GM21723 (cell line): ENCODE measurements at regions not wholly inside any gene's neighbourhood (a gene's known extent, or its start where the extent isn't known, plus 50 kb on each side); places are given as distances from the start of the nearest gene placed in this dataset.
"Not testable (repeated sequence)": the region's sequence is repeated elsewhere in the genome, so short reads cannot be mapped to it uniquely, and the experiment has no call there.

Experiments used
- ATAC-seq: cut with Tn5 transposase; IDR thresholded peaks from one replicate; pipeline ENCODE4 v1.9.1; 2021; ENCODE audit warnings: mild to moderate bottlenecking, moderate library complexity; ENCODE audit not compliant: unreplicated experiment

GRCh38 chr12:60451457-60451856, 855.6 kb downstream of the SLC16A7 start:
- no peak for ATAC-seq

GRCh38 chr12:60465060-60465459, 869.2 kb downstream of the SLC16A7 start:
- ATAC-seq = no peak

GRCh38 chr12:60468546-60468945, 872.7 kb downstream of the SLC16A7 start:
- ATAC-seq = no peak

GRCh38 chr12:60475825-60476224, 880.0 kb downstream of the SLC16A7 start:
- ATAC-seq = no peak

- ATAC-seq = no peak
Measured at GRCh38 chr12:60487284-60487683, 891.5 kb downstream of the SLC16A7 start.

GRCh38 chr12:60489071-60489470, 893.2 kb downstream of the SLC16A7 start:
- ATAC-seq = no peak

GRCh38 chr12:60494244-60494643, 898.4 kb downstream of the SLC16A7 start:
- ATAC-seq = no peak

- ATAC-seq = no peak
Measured at GRCh38 chr12:60498656-60499055, 902.8 kb downstream of the SLC16A7 start.

GRCh38 chr12:60501124-60501729, 905.4 kb downstream of the SLC16A7 start:
- ATAC-seq = no peak

- no peak for ATAC-seq
Measured at GRCh38 chr12:60522684-60523400, 927.0 kb downstream of the SLC16A7 start.

GRCh38 chr12:60529261-60529660, 933.4 kb downstream of the SLC16A7 start:
- ATAC-seq = no peak

GRCh38 chr12:60529723-60530122, 933.9 kb downstream of the SLC16A7 start:
- no peak for ATAC-seq

GRCh38 chr12:60535363-60535762, 939.5 kb downstream of the SLC16A7 start:
- ATAC-seq = no peak

GRCh38 chr12:60539592-60539991, 943.8 kb downstream of the SLC16A7 start:
- ATAC-seq = no peak

GRCh38 chr12:60568914-60569313, 973.1 kb downstream of the SLC16A7 start:
- ATAC-seq = no peak

GRCh38 chr12:60577607-60578006, 981.8 kb downstream of the SLC16A7 start:
- ATAC-seq = no peak

GRCh38 chr12:60587664-60588063, 991.8 kb downstream of the SLC16A7 start:
- ATAC-seq = not testable (repeated sequence)

GRCh38 chr12:60594035-60594711, 998.3 kb downstream of the SLC16A7 start:
- no peak for ATAC-seq

GRCh38 chr12:60602601-60603000, 1006.8 kb downstream of the SLC16A7 start:
- no peak for ATAC-seq

- not testable (repeated sequence) for ATAC-seq
Measured at GRCh38 chr12:60603475-60603874, 1007.6 kb downstream of the SLC16A7 start.

- ATAC-seq = no peak
Measured at GRCh38 chr12:60616400-60616799, 1020.6 kb downstream of the SLC16A7 start.

GRCh38 chr12:60630796-60631195, 1035.0 kb downstream of the SLC16A7 start:
- no peak for ATAC-seq
